ENCODE measurements at regions not wholly inside any gene's neighbourhood (a gene's known extent, or its start where the extent isn't known, plus 50 kb on each side); places are given as distances from the start of the nearest gene placed in this dataset.
"Not testable (repeated sequence)": the region's sequence is repeated elsewhere in the genome, so short reads cannot be mapped to it uniquely, and the experiment has no call there.

- not testable (repeated sequence) for DNase-seq (ENCODE audit: low spot score)
Measured at GRCh38 chr2:114018464-114018863, 128.6 kb downstream of the ACTR3 start.

- DNase-seq (ENCODE audit: low spot score) = no peak
Measured at GRCh38 chr2:114020668-114021067, 130.8 kb downstream of the ACTR3 start.

DNA sequence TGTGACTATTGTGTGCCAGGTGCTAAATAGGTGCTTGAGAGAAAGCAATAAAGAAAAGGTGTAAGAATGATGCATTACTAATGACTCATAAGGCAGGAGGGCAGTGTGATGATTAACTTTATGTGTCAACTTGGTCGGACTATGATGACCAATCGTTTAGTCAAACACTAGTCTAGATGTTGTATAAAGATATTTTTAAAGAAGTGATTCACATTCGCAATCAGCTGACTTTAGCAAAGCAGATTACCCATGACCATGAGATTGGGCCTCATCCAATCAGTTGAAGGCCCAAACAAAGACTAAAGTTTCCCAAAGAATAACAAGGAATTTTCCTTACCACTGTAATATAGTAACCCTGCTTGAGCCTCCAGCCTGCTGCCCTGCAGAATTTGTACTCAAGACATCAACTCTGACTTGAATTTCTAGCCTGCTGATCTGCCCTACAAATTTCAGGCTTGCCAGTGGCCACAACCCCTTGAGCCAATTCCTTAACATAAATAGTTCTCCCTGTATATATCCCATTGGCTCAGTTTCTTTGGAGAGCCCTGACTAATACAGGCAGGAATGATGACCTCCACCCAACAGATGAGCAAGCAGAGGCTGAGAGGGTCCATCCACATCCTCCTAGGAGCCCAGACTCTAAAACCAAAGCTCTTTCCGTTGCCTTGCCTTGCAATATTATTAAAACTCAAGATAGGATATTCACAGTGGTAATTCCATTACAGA lies 132.6 kb downstream of the ACTR3 start:
- no peak for DNase-seq (ENCODE audit: low spot score)

GRCh38 chr2:114024326-114024725 lies 134.4 kb downstream of the ACTR3 start:
- DNase-seq (ENCODE audit: low spot score) = no peak

GRCh38 chr2:114025030-114025429 lies 135.1 kb downstream of the ACTR3 start:
- no peak for DNase-seq (ENCODE audit: low spot score)

GRCh38 chr2:114027437-114027836 lies 137.5 kb downstream of the ACTR3 start:
- DNase-seq (ENCODE audit: low spot score) = no peak

- DNase-seq (ENCODE audit: low spot score) = no peak
Measured at GRCh38 chr2:114031605-114032505, 142.0 kb downstream of the ACTR3 start.

DNA sequence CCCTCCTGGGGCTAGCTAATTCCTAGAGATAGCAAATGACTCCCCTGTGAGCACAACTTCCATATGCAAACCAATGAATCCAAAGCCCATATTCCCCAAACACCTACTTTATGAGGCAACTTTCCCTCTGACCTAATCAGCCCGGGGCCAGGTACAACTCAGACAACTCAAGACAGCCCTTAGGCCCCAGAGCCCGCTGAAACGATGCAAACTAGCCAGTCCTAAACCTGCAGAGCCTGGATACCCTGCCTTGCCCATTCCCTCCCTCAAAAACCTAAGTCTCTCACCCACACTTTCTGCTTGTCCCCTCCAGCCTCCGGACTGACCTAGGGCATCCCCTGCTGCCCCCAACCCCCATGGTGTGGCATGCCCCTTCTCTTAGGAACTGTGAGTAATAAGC lies 142.8 kb downstream of the ACTR3 start:
- no peak for DNase-seq (ENCODE audit: low spot score)

- no peak for DNase-seq (ENCODE audit: low spot score)
Measured at GRCh38 chr2:114034742-114035141, 144.9 kb downstream of the ACTR3 start.

DNA sequence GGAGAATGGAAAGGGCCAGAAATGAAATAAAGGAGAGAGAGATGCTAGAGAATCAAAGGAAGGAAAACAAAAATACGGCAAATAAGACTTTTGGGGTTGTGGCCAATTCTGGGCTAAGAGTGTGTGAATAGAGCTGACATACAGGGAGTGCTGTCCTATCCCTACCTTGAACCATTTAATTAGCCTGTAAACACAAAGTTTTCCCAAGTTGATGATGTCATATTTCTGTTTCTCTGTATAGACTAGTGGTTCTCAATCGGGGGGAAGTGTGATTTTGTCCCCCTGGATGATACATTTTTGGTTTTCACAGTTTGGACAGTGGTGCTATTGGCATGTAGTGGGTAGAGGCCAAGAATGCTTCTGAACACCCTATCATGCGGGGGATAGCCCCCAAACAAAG lies 148.8 kb downstream of the ACTR3 start:
- no peak for DNase-seq (ENCODE audit: low spot score)

GRCh38 chr2:114039677-114040076 lies 149.8 kb downstream of the ACTR3 start:
- DNase-seq (ENCODE audit: low spot score) = no peak

- DNase-seq (ENCODE audit: low spot score) = no peak
Measured at GRCh38 chr2:114040826-114041225, 150.9 kb downstream of the ACTR3 start.

DNA sequence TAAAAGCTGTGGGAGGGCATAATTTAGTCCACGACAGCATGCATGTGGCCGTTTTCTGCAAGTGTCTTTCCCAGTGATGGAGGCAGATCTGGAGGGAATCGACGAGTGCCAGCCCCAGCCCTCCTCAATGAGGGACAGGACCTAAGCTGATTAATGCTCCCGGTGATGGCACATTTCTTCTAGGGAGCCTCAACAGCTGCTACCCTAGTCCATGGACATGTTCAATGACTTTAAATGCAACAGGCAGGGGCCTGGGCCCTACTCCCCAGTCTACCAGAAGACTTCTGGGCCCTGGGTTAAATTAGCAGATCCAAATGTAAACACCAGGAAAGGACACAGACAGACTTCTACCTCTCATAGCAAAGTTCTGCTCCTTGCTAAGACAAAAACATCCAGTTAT lies 155.1 kb downstream of the ACTR3 start:
- no peak for DNase-seq (ENCODE audit: low spot score)

- no peak for DNase-seq (ENCODE audit: low spot score)
Measured at GRCh38 chr2:114046373-114046772, 156.5 kb downstream of the ACTR3 start.

GRCh38 chr2:114046866-114047435 lies 157.1 kb downstream of the ACTR3 start:
- no peak for DNase-seq (ENCODE audit: low spot score)

DNA sequence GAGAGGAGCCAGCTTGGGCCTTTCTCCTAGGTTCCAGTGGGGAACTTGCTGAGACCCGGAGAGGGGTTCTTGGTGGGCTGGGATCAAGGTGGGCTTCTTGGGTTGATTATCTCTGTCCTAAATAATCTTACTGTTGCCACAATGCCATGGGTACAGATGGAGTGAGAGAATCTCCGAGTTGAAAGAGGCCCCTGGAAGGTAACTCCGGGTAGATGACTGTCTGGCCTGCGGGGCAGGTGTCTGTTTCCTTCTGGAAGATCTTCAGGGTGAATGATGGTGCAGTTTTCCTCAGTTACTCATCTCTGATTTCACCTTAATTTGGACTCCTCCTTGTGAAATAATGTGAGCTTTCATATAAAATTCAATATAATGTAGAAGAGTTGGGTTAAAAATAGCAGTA lies 159.4 kb downstream of the ACTR3 start:
- no peak for DNase-seq (ENCODE audit: low spot score)

GRCh38 chr2:114049826-114050225 lies 159.9 kb downstream of the ACTR3 start:
- no peak for DNase-seq (ENCODE audit: low spot score)

- no peak for DNase-seq (ENCODE audit: low spot score)
Measured at GRCh38 chr2:114056294-114057143, 166.6 kb downstream of the ACTR3 start.

DNA sequence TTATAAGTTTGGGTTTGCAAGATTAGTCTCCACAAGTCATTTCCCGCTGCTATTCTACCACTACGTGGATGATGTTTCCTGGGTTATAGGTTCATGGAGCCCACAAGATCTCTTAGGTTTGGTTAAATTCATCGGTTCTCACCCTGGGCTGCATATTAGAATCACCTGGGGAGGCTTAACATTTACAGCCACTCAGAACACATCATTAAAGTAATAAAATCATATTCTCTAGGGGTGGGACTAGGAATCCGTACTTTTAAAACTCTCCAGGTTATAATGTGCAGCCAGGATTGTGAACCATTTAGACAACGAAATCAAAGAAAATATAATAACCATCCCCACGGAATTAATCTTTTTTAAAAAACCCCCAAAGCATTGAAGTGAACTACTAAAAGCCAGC lies 167.7 kb downstream of the ACTR3 start:
- no peak for DNase-seq (ENCODE audit: low spot score)

DNA sequence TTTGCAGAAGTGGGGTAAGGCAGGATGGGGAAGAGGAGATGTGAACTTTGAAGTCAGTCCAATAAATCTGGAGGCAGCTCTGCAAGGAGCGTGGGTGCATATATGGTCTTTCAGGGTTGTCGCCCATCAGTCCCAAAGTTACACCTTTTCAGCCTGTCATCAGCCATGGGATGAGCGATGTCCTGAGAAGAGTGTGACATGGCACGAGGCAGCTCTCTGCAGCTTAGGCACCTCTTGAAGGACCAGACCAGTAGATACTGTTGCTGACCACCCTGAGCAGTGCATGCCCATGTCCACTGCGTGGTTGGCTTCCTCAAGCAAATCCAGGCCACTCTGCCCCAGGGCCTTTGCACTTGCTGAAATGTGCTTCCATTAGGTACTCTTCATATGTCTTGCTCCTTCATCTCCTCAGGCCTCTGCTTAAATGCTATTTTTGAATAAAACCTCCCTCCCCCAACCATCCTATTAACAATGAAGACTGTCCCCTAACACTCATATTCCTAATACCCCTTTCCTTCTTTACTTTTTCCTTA lies 171.7 kb downstream of the ACTR3 start:
- DNase-seq (ENCODE audit: low spot score) = no peak

- no peak for DNase-seq (ENCODE audit: low spot score)
Measured at GRCh38 chr2:114063346-114063745, 173.5 kb downstream of the ACTR3 start.

DNA sequence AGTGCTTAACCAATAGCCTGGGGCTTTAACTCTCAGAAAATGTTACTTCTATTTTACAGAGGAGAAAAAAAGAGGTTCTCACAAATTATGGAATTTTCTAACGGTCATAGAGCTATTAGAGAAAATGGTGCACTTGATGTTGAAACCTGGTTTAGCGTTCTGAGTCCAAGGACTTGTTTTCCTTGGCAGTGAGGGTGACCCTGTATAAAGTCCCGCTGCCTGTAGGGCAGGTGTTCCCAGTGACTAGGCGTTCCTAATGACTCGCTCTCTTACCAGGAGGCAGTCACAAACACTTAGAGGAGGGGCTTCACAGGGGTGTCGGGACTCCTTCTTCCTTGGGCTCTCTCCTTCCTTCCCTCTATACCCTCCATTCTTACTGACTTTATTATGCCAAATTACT lies 175.8 kb downstream of the ACTR3 start:
- no peak for DNase-seq (ENCODE audit: low spot score)

All from HuH-7 (cell line).